Keratinocyte (primary cell): ENCODE measurements at regions not wholly inside any gene's neighbourhood (a gene's known extent, or its start where the extent isn't known, plus 50 kb on each side); places are given as distances from the start of the nearest gene placed in this dataset.

ENCODE experiments used
- DNase-seq: peaks from one replicate; pipeline ENCODE4 v3.0.0-alpha.2; 2011; ENCODE audit warnings: low read depth, missing footprints, low spot score
- FAIRE-seq: peaks from 2 replicates; lab custom pipeline; 2011; peaks lifted over from hg19 to GRCh38; lab: Jason Lieb, UNC
- H2AFZ ChIP-seq: 2 replicates; pipeline ENCODE4 v1.6.0; 2012; ENCODE audit warnings: low read length, control low read depth, inconsistent platforms; ENCODE audit not compliant: control insufficient read depth
- H3K27ac ChIP-seq: 2 replicates; pipeline ENCODE4 v1.5.1; 2011; ENCODE audit warnings: low read length; ENCODE audit not compliant: control insufficient read depth, insufficient read depth
- H3K27me3 ChIP-seq: 3 replicates; pipeline ENCODE4 v1.6.0; 2011; ENCODE audit warnings: low read length; ENCODE audit not compliant: control insufficient read depth, insufficient read depth; ENCODE audit errors: extremely low read depth
- H3K36me3 ChIP-seq, 2 experiments: 2 replicates in 1 of 2; 3 replicates in 1 of 2; pipeline ENCODE4 v1.5.1; 2011; ENCODE audit warnings: low read length in 2 of 2, mild to moderate bottlenecking in 1 of 2; ENCODE audit not compliant: control insufficient read depth in 2 of 2, insufficient read depth in 2 of 2; ENCODE audit errors: extremely low read depth in 1 of 2
- H3K4me1 ChIP-seq: 3 replicates; pipeline ENCODE4 v1.5.1; 2011; ENCODE audit warnings: low read length; ENCODE audit not compliant: control insufficient read depth, insufficient read depth; ENCODE audit errors: extremely low read depth
- H3K4me2 ChIP-seq: 3 replicates; pipeline ENCODE4 v1.6.0; 2011; ENCODE audit warnings: low read depth, low read length; ENCODE audit not compliant: control insufficient read depth, insufficient read depth; ENCODE audit errors: extremely low read depth
- H3K4me3 ChIP-seq, 3 experiments: fragments of 200-600 bp in 1 of 3; sonication (generic) in 1 of 3; 2 replicates in 2 of 3; 3 replicates in 1 of 3; pipeline ENCODE4 v1.5.1; 2011 to 2016; ENCODE audit warnings: low read length in 3 of 3, mild to moderate bottlenecking in 3 of 3, control low read depth in 2 of 3, inconsistent platforms in 1 of 3, low read depth in 1 of 3, mixed read lengths in 1 of 3, mixed run types in 1 of 3, moderate library complexity in 1 of 3; ENCODE audit not compliant: control insufficient read depth in 2 of 3, insufficient read depth in 2 of 3; ENCODE audit errors: extremely low read depth in 1 of 3
- H3K79me2 ChIP-seq: 2 replicates; pipeline ENCODE4 v1.6.0; 2012; ENCODE audit warnings: low read length; ENCODE audit not compliant: control insufficient read depth, insufficient read depth
- H3K9ac ChIP-seq: 3 replicates; pipeline ENCODE4 v1.6.0; 2011; ENCODE audit warnings: low read length; ENCODE audit not compliant: control insufficient read depth, insufficient read depth; ENCODE audit errors: extremely low read depth
- H3K9me1 ChIP-seq: 3 replicates; pipeline ENCODE4 v1.6.0; 2011; ENCODE audit warnings: low read length; ENCODE audit not compliant: control insufficient read depth, insufficient read depth; ENCODE audit errors: extremely low read depth
- H3K9me3 ChIP-seq: 2 replicates; pipeline ENCODE4 v1.5.1; 2012; ENCODE audit warnings: low read depth, low read length; ENCODE audit not compliant: control insufficient read depth
- H4K20me1 ChIP-seq: 3 replicates; pipeline ENCODE4 v1.6.0; 2011; ENCODE audit warnings: low read length; ENCODE audit not compliant: control insufficient read depth, insufficient read depth; ENCODE audit errors: extremely low read depth
- CTCF ChIP-seq, 3 experiments: IDR thresholded peaks in 1 of 3; conservative IDR thresholded peaks in 1 of 3; optimal IDR thresholded peaks in 1 of 3; 2 replicates in 2 of 3; 3 replicates in 1 of 3; pipeline versions ENCODE3 to v1.5.1; 2011; ENCODE audit warnings: low read length in 3 of 3, mild to moderate bottlenecking in 3 of 3, moderate library complexity in 2 of 3, control low read depth in 1 of 3, inconsistent platforms in 1 of 3; ENCODE audit not compliant: insufficient read depth in 2 of 3; ENCODE audit errors: extremely low read depth in 1 of 3
- EZH2 ChIP-seq: IDR thresholded peaks from one replicate; pipeline ENCODE4 v1.6.1; 2012; ENCODE audit warnings: inconsistent platforms, mild to moderate bottlenecking, low read length, moderate library complexity
- dilution Hi-C: fragments of 300-500 bp; cut with MboI; formaldehyde crosslinking; loops from one replicate; pipeline ENCODE4 v1.7.0; 2020; ENCODE audit warnings: low sequenced_read_pairs; ENCODE audit not compliant: extremely low pct_ligation_motif_present

- H3K9me1 ChIP-seq: no peaks in the 10 kb centered on the region
- no peaks in the 10 kb centered on the region for H3K36me3 ChIP-seq
- no peak overlapping the region for H2AFZ ChIP-seq
- dilution Hi-C loops: no loop called here
- no peak overlapping the region for H3K9ac ChIP-seq
- H3K9me3 ChIP-seq: no peaks in the 10 kb centered on the region
- DNase-seq: no peak
- no peak for TF ChIP-seq EZH2
- no peak for TF ChIP-seq CTCF (optimal IDR thresholded peaks at IDR 0.05 in 1 of 3, IDR thresholded peaks at IDR 0.05 in 1 of 3, conservative IDR thresholded peaks at IDR 0.05 in 1 of 3; ENCODE audit: extremely low read depth in 1 of 3, insufficient read depth in 2 of 3, low read length in 3 of 3)
- no peak overlapping the region for H3K27ac ChIP-seq
- no peak for FAIRE-seq
- H3K4me2 ChIP-seq: no peak overlapping the region
- no peak overlapping the region for H3K4me3 ChIP-seq
- H4K20me1 ChIP-seq: no peaks in the 10 kb centered on the region
- H3K27me3 ChIP-seq: no peaks in the 10 kb centered on the region
- H3K79me2 ChIP-seq: no peaks in the 10 kb centered on the region
- no peaks in the 10 kb centered on the region for H3K4me1 ChIP-seq
Observed at GRCh38 chr15:26280281-26280680, 417.2 kb upstream of the ATP10A start.

- TF ChIP-seq EZH2: no peak
- no peak for TF ChIP-seq CTCF (optimal IDR thresholded peaks at IDR 0.05 in 1 of 3, IDR thresholded peaks at IDR 0.05 in 1 of 3, conservative IDR thresholded peaks at IDR 0.05 in 1 of 3; ENCODE audit: extremely low read depth in 1 of 3, insufficient read depth in 2 of 3, low read length in 3 of 3)
- FAIRE-seq: no peak
- no peak for DNase-seq
- Histone ChIP-seq H3K9me1 (no peaks in the 10 kb centered on the region), H3K27me3 (no peaks in the 10 kb centered on the region), H3K4me3 (no peak overlapping the region), H3K79me2 (no peaks in the 10 kb centered on the region), H3K9me3 (peaks cover 2% of the 10 kb centered on the region), H3K36me3 (no peaks in the 10 kb centered on the region), H3K4me2 (no peak overlapping the region), H2AFZ (no peak overlapping the region), H3K27ac (no peak overlapping the region), H4K20me1 (no peaks in the 10 kb centered on the region), H3K9ac (no peak overlapping the region), H3K4me1 (no peaks in the 10 kb centered on the region)
- dilution Hi-C loops: no loop called here
Observed at GRCh38 chr15:26261966-26262365, 398.8 kb upstream of the ATP10A start.
